Superior temporal gyrus (tissue), 1 donor: ENCODE measurements at regions not wholly inside any gene's neighbourhood (a gene's known extent, or its start where the extent isn't known, plus 50 kb on each side); places are given as distances from the start of the nearest gene placed in this dataset.
A peak's percentile ranks its signal among the peaks of the same experiment; 100 is the strongest.

ENCODE experiments used
- DNase-seq: peaks from one replicate; pipeline ENCODE4 v3.0.0-alpha.2; 2016; ENCODE audit errors: extremely low spot score

- DNase-seq = no peak
Observed at GRCh38 chr3:63046152-63046551, 170.9 kb upstream of the CADPS start.

DNA sequence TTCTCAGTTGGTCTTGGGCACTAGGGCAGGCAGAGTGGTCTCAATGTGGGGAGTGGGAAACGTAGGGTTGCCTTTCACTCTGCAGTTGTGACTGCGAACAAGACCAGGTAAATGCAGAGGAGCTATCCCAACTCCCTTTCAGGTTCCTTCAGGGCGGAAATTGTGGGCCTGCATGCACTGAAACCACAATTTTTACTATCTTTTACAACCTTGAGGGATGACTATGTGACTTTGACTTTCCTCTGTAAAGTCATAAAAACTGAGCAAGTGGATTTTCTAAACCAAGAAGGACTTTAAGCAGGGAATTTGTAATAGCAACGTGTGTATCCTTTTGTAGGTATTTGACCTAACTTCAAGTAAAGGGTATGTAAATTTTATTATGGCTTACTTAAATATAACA, 171.4 kb upstream of the CADPS start:
- no peak for DNase-seq

DNA sequence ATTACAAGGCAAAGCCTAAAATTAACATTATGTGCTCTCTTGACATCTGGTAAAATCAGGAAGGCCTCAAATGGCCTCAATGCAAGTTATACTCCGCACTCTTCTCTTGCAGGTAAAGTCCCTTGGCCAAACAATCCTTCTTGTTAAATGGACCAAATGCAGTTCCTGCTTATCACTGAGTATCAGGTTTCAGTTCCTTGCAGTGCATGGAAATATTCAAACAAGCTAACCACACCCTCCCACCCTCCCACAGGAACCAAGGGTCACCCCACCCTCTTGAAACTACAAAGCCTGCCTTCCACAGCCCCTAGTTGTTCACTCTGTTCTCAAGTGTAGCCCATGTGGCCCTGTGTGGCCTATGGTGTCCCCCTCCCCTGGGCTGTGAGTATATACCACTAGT, 171.9 kb upstream of the CADPS start:
- DNase-seq = no peak

GRCh38 chr3:63048367-63049326, 173.4 kb upstream of the CADPS start:
- DNase-seq = no peak

GRCh38 chr3:63050548-63051177, 175.4 kb upstream of the CADPS start:
- DNase-seq = no peak

GRCh38 chr3:63051920-63052319, 176.7 kb upstream of the CADPS start:
- DNase-seq = no peak

DNA sequence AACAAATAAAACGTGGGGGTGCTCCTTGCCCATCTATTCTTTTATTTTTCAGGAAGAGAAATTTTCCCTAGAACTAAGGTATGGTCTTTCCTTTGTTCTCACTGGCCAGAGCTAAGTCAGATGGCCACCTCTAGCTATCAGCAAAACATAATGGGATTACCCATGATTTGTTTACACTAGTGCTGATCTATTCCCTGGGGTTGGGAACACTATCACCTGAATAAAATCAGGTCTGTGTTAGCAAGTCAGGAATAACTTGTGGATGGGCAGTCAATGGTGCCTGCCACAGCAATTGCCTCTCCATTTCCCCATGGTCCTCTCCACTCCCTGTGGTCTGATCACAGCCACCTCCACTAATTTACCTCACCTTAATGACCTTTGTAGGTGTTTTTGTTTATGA, 181.7 kb upstream of the CADPS start:
- no peak for DNase-seq

- DNase-seq = no peak
Observed at GRCh38 chr3:63060412-63060811, 185.2 kb upstream of the CADPS start.

DNA sequence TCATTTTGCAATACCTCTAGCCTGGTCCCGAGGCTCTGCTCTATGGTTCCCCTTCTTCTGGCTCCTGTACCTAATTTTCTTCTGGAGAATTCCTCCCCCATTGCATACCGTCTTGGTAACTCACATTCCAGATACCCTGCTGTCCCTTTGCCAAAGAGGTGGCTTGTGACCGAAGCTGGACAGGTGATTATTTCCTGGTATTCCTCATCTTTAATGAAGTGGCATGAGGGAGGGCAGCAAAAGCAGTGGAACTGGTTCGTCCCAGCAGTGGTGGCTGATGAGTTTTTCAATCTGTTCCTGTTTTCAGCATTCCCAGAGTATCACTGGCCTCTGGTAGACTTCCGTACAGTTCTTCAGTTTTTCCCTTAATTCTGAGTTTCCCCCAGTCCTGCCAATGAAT, 186.2 kb upstream of the CADPS start:
- no peak for DNase-seq

DNA sequence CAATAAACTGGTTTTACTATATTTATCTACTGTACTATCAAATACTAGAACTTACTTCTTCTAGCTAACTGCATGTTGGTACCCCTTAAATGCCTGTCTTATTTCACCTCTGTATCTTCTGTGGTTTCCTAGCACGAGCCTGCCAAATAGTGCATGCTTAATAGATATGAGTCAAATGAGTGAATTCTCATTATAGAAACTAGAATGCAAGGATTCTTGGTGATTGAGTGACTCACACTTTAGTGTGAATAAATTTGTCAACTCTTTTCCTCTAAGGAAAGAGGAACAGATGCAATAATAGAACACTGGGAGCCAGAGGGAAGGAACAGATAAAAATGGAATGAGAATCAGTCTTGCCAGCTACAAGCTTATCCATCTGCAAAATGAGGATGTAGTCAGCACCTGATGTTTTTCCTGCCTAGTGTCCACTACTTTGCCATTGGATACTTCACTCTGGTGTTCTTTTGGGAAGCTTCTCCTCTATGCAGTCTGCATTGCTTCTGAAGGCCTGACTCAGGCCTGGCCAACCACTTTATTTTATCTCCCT, 189.1 kb upstream of the CADPS start:
- DNase-seq = peak; percentile 75

- no peak for DNase-seq
Observed at GRCh38 chr3:63067999-63068645, 192.9 kb upstream of the CADPS start.

- peak; percentile 64 for DNase-seq
Observed at GRCh38 chr3:63069806-63070475, 194.7 kb upstream of the CADPS start.

DNA sequence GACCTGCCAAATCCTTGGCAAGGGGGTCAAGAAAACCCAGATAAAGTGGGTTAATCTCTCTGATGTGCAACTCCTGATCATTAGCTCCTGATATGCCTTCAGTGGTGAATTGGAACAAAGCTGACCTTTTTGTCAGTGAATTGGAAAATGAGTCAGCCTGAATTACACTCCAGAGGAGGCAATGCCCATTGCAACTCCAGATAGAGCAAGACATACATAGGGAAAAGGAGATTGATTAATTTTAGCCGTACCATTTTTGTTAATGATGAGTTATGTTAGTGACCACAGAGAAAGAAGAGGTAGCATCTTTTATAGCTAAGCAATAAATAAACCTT, 195.2 kb upstream of the CADPS start:
- DNase-seq = no peak

GRCh38 chr3:63076357-63076756, 201.1 kb upstream of the CADPS start:
- DNase-seq = no peak

DNA sequence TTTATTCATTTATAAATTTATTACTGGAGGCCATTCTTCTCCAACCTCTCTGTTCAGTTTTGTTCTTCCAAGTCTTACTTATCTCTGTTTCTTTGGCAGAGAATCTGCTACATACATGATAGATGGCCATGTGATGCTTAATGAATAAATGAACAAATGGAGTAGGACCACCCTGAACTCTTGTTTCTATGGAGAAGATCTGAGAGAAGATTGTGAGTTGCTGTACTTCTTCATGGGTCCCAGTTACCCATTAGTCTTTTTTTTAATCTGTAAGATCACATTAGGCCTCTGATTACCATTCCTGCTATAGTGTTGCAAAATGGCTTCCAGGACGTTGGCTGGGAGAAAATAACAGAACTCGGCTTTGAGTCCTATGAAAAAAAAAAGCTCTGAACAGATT, 191.9 kb upstream of the SYNPR start:
- no peak for DNase-seq

GRCh38 chr3:63089007-63089750, 188.9 kb upstream of the SYNPR start:
- no peak for DNase-seq

DNA sequence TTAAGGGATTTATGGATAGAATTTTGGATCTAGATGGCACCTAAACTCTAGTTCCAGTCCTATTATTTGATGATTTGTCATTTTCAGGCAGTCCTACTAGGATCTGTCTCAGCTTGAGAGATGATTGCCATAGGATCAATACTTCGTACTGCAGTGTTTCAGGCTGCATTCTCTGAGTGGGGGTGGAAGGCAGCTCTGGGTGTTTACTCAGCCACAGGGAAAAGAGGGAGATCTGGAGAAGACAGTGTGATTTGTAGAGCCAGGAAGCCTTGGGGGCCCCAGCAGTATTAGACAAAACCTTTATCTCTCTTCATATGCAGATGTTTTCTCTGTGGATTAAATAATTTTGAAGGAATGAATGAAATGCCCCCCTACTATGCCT, 188.4 kb upstream of the SYNPR start:
- DNase-seq = no peak

DNA sequence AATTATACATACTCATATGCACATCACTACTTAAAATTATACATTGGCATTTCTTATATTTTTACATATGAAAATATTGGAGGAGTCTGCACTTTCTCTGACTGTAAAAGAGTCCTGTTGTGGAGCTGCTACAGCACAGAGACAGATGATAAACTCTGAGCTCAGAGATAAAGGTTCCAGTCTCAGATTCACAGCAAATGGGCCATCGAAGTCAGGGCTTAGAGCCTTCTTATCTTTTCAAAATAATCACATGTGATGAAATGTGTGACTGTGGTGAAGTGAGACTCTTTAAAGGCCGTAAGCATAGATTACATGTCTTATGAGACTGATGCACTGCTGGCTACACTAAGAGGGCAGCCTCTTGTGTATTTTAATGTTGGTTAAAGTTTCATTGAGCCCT, 187.5 kb upstream of the SYNPR start:
- no peak for DNase-seq

GRCh38 chr3:63092515-63092914, 185.6 kb upstream of the SYNPR start:
- no peak for DNase-seq

DNA sequence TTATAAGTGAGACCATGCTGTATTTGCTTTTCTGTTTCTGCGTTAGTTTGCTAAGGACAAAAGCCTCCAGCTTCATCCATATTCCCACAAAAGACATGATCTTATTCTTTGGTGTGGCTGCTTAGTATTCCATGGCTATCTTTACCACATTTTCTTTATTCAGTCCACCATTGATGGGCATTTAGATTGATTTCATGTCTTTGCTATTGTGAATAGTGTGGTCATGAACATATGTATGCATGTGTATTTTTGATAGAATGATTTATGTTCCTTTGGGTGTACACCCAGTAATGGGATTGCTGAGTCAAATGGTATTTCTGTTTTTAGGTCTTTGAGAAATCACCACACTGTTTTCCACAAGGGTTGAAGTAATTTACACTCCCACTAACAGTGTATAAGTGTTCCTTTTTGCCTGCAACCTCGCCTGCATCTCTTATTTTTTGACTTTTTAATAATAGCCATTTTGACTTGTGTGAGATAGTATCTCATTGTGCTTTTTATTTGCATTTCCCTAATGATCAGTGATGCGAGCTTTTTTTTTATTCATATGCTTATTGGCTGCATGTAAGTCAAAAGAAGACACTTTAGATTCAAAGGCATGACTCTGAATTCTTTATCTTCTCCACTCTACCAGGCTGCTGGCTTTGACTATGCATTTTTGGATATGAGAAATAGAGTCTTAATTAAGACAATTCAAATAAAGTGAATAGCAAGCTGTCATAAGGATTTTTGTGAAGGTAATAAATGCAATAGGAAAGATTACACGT, 183.3 kb upstream of the SYNPR start:
- DNase-seq = no peak
